GM19324 (cell line): ENCODE measurements at regions not wholly inside any gene's neighbourhood (a gene's known extent, or its start where the extent isn't known, plus 50 kb on each side); places are given as distances from the start of the nearest gene placed in this dataset.

Experiments used
- ATAC-seq: cut with Tn5 transposase; IDR thresholded peaks from one replicate; pipeline ENCODE4 v1.9.1; 2021; ENCODE audit warnings: mild to moderate bottlenecking, moderate library complexity; ENCODE audit not compliant: unreplicated experiment, low FRiP score

- no peak for ATAC-seq
These were observed 56.1 kb downstream of the BTG1 start for GRCh38 chr12:92089559-92089958.

GRCh38 chr12:92088805-92089204 lies 56.8 kb downstream of the BTG1 start:
- ATAC-seq, result no peak

DNA sequence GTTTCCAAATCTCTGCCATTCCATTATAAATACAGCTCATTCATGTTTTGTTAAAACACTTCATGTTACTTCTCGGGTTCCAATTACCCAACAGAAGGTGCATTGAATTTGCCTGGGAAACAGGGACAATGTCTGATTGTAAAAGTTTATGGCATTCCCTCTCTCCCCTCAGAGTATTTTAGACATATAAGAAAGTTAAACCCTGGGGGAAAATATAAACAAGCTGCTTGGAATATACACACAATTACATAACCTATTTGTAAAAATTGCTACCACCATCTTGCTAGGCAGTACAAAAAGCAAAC lies 60.0 kb downstream of the BTG1 start:
- no peak for ATAC-seq

GRCh38 chr12:92085040-92085735 lies 60.5 kb downstream of the BTG1 start:
- no peak for ATAC-seq

GRCh38 chr12:92080911-92081285 lies 64.7 kb downstream of the BTG1 start:
- ATAC-seq, result no peak

DNA sequence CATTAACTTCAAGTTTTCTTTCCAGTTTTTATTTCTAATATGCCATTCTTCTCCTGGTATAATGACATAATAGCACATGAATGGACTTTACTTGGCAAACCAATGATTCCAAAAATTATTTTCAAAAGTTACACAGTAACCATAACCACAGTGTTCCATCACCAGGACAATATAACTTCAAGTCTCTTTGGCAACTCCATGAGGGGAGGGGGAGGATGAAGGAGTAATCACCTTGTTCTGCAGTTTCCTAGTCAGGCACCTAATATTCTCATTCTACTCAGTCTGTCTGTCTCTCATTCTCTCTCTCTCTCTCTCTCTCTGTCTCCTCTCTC lies 66.6 kb downstream of the BTG1 start:
- ATAC-seq, result no peak

DNA sequence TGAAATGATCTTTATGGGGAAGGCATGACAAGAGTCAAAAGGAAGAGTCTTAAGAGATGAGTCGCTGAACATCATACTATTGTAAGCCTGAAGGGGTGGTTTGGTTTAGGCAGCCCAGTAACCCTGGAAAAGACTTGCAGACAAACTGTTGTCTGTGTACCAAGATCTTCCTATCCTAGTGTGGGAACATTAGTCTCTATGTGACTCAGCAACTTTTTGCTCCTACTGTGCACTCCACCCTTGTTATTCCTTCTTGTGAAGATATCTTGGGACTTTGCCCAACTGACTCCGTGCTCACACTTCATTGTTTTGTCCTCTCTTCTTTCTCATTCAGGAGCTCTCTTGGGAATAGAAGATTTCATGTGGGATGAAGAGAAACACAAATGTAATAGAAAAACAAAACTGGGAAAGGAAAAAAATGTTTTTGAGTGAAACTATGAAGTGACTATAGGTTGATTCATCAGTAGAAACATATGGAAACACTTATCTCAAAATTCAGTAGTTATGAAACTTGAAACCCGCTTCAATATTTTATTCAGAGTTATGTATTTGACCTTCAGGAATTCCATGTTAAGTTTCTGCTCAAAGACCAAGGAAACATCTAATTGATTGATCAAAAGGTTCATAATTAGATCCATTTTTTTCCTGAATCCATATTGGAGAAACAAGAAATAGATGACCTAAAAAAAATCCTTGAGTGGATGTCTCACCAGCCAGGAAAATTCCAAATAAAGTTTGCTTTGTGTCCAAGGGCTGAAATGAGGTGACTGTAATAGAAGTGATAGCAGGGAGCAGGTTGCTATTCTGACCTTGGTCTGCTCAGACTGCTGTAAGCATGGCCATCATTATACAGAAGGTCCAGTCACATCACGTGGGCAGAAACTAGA lies 67.2 kb downstream of the BTG1 start:
- ATAC-seq, result no peak

GRCh38 chr12:92077530-92077929 lies 68.1 kb downstream of the BTG1 start:
- no peak for ATAC-seq

GRCh38 chr12:92076101-92076500 lies 69.5 kb downstream of the BTG1 start:
- no peak for ATAC-seq

DNA sequence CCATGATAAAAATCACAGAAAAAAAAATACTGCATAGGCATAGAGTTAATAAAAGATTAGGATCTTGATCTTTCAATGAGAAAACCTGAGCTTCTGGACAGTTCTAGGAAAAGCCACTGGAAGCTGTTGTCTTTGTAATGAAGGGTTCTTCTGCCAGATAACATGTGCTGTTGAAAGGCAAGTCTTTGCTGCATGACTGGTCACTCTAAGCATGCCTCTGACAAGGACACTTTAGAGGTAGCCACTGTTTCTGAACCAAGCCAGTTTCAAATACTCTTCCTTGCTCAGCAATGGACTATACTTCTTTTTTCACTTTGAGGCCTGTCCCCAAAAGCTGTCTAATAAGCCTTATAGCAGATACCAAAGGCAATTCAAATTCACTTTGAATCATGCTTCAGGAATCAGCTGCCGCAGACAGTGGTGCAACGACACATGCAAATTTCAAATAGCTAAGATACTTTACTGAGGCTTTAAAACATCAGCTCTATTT lies 70.2 kb downstream of the BTG1 start:
- ATAC-seq, result no peak

DNA sequence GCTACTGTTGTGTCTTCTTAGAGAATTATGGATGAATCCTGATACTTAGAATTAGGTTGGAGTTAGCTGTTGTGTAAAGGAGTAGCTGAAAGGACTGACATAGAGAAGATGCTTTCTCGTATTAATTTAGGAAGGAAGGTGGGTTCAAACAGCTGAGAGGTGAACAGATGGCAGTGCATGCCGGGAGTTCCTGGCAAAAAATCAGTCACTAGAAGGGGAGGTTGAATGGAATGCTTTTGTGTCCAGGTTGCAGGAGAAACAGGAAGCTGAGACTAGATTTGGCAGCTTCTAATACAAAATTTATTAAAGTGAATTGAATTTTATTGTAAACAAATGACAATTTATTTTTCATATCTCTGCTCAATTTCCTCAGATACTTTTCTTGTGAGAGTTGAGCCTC lies 70.8 kb downstream of the BTG1 start:
- ATAC-seq, result no peak

DNA sequence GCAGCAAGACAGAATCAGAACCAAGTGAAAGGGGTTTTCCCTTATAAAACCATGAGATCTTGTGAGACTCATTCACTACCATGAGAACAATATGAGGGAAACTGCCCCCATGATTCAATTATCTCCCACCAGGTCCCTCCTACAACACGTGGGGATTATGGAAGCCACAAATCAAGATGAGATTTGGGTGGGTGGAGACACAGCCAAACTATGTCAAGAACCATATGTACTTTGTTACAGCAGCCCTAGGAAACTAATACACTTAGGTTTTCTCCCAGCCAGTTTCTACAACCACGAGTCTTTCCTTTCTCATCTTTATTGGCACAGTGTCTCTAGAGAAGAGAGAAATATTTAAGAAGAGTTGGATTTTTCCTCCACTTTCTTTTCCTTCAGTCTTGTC lies 72.6 kb downstream of the BTG1 start:
- no peak for ATAC-seq

GRCh38 chr12:92072112-92072511 lies 73.5 kb downstream of the BTG1 start:
- no peak for ATAC-seq

DNA sequence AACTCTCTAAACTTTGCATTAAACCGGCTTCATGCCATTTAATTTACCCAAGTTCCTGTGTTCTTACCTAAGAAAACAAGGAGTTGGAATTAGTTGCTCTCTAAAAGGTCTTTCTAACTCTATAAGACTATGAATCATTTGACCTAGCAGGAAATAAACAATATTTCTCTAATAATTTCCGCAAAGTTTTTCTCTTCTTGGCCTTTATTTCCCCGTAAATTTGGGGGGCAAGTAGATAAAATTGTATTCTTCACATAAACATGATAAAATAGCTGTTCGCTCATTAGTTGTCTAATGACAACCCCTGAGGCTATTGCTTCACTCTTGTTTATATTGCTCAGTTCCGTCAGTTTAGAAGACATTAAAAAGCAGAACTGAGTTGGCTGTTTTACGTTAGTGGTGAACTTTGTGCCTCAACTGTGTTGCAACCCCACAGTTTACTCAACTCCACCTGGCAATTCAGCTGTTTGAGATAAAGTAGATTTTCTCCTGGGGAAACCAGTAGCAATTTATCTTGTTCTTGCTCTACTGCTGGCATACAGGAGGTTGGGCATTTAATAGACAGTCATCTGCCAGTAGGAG lies 74.7 kb downstream of the BTG1 start:
- no peak for ATAC-seq

DNA sequence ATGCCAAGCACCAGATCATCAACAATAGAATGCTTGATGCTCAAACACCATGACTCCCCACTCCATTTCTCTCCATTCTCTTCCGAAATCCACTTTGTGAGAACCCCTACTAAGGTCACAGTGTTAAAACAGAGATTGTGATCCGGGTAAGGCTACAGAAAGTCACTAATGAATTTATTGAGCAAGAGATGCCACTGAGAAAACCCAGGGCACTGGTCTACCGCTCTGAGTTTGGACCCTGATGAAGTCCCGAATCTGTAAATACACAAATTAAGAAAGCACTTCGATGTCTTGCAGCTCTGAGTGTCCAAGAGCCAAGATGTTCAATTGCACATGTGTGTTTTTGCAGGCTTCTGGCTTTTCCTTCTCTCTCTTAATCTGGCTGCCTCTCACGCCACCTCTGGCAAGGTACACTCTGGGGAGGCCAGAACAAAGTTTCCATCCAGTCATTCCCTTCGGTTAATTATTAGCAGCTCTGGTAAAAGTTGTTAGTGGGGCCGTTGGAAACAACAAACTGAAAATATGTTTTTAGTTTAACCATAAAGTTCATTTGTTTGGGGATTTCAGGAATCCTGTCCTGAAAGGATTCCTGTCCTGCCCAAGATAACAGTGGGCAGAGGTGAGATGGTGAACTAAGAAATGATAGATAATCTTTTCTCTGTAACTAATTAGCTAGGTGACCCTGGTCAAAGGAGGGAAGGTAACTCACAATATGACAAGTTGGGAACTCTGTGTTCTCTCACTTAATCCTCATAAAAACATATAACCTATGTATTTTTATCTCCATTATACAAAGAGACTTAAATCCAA lies 75.4 kb downstream of the BTG1 start:
- ATAC-seq, result no peak

DNA sequence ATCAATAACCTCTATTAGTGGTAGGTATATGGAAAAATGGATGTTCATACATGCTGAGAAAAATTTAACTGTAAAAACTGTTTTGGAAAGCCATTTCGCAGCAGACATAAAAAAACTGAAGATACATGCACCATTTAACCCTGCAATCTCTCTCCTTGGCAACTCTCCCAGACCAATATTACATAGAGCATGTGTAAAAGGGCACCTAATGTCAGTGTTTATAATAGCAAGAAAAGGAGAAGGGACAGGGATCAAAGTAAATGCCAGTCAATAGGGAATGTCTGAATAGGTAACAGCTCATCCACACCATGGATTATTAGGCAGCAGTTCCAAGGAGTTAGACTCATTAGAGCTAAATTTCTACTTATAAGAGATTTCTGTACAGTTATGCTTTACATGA lies 77.2 kb downstream of the BTG1 start:
- no peak for ATAC-seq

DNA sequence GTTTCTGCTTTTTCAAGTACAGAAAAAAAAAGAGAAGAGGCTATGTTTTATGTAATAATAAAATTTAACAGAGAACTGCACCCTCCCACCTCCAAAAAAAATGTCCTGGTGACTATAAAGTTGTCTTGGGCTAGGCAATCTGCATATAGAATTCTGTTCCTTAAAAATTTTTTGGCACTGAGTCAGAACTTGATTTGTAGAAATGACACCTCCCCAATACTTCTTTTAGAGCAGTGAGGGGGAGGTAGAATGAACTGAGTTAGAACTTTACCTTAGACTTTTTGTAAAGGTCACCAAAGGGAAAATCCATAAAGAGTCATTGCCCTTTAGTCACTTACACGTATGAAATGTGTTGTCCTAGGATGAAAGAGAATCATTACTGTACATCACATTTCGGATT lies 80.0 kb downstream of the BTG1 start:
- ATAC-seq, result no peak

DNA sequence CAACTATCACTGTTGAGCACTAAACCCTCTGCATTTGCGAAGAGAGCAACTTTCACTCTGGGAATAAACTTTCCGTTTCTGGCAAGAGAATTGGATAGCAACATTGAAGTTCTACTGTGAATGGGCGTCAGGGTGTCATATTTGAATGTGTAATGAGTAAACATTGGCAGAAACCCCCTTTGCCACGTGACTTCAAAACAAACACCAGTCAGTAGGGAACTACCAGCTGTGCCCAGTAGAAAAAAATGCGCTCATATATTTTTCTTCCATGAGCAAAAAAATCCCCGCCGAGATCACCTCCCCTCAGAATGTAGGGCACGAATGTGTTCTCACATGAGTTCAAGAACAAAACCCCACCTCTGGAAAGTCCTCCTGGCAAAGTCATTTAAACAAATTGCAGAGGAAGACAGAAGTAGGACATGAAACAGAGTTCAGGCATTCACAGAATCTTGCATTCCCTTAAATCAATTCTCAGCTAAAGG lies 80.6 kb downstream of the BTG1 start:
- peak; percentile 77 for ATAC-seq

DNA sequence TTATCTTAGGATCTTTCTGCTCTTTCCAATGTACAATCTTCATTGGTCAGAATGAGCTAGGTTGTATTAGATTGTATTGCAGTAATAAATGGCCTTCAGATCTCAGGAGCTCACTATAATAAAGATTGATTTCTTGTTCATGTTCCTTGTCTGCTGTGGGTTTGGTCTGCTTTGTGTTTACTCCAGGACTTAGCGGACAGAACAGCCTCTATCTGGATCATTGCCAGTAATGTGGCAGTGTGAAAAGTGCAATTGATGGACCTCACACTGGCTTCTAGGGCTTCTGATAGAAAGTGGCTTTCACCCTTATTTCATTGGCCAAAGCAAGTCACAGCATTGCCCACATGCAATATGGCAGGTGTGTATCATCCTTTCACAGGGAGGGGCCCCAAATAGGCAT lies 81.2 kb downstream of the BTG1 start:
- ATAC-seq, result no peak

DNA sequence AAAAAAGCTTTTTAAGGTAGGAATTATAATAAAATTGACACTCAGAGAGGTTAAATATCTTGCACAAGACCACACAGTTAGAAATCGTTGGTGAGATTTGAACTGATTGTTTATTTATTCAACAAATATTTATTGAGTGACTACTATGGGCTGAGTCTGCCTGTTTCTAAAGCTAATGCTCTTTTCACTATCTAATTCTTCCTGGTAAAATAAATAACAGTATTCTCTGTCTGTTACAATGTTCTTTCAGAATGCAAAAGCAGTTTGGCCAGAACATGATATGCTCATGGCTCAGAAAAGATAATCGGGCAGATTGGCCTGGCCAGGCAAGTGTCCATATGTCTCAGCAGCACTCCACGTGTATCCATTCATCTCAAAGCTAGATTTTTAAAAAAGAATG lies 82.0 kb downstream of the BTG1 start:
- no peak for ATAC-seq
